Esophagus squamous epithelium (tissue), 5 donors: ENCODE measurements at regions not wholly inside any gene's neighbourhood (a gene's known extent, or its start where the extent isn't known, plus 50 kb on each side); places are given as distances from the start of the nearest gene placed in this dataset.

Experiments used
- DNase-seq: peaks from one replicate; lab custom pipeline; 2025; lab: John Stamatoyannopoulos, UW
- H3K27ac ChIP-seq, 4 donors: fragments of 200-600 bp; sonication (generic); one replicate each; pipeline ENCODE4 v1.5.1; 2016 to 2019; ENCODE audit warnings: mild to moderate bottlenecking in 1 of 4
- H3K27me3 ChIP-seq, 4 donors: fragments of 200-600 bp; sonication (generic); 1 replicate in 3 of 4; 2 replicates in 1 of 4; pipeline versions ENCODE4 v1.5.1 to v1.6.0; 2017 to 2021; ENCODE audit warnings: antibody characterized with exemption in 1 of 4
- H3K36me3 ChIP-seq, 3 donors: fragments of 200-600 bp; sonication (generic); one replicate each; pipeline ENCODE4 v1.5.1; 2016 to 2019
- H3K4me1 ChIP-seq, 3 donors: fragments of 200-600 bp; sonication (generic); one replicate each; pipeline ENCODE4 v1.5.1; 2017 to 2019
- H3K4me3 ChIP-seq, 4 donors: fragments of 200-600 bp; sonication (generic); 1 replicate in 3 of 4; 2 replicates in 1 of 4; pipeline ENCODE4 v1.5.1; 2016 to 2019; ENCODE audit warnings: mild to moderate bottlenecking in 2 of 4, moderate library complexity in 1 of 4
- H3K9me3 ChIP-seq, 3 donors: fragments of 200-600 bp; sonication (generic); one replicate each; pipeline ENCODE4 v1.5.1; 2016 to 2019
- CTCF ChIP-seq, 6 experiments: fragments of 450-650 bp in 4 of 6; fragments of 200-600 bp in 2 of 6; sonication (generic) in 2 of 6; IDR thresholded peaks; one replicate each; pipeline ENCODE4 v1.5.1; 2016 to 2019; ENCODE audit warnings: antibody characterized with exemption in 6 of 6, mild to moderate bottlenecking in 4 of 6, moderate library complexity in 4 of 6
- POLR2A ChIP-seq, 4 donors: fragments of 450-650 bp; IDR thresholded peaks; one replicate each; pipeline ENCODE4 v1.6.1; 2017; ENCODE audit warnings: antibody characterized with exemption in 4 of 4, mild to moderate bottlenecking in 4 of 4, moderate library complexity in 3 of 4
- WGBS, 2 donors: methylation state at CpG; one replicate each; pipeline ENCODE4 v1.1.5; 2018; 5-methylcytosine and 5-hydroxymethylcytosine counted together
- intact Hi-C: fragments of 100-400 bp; cut with DNase I; formaldehyde crosslinking; loops from one replicate; pipeline ENCODE4 v1.15.0; 2022
- donor health status: DM: yes; HTN: yes; CAD: no.

- Histone ChIP-seq H3K27me3 (no peaks in the 10 kb centered on the region), H3K4me3 (no peak overlapping the region), H3K4me1 (no peaks in the 10 kb centered on the region), H3K27ac (no peak overlapping the region), H3K36me3 (no peaks in the 10 kb centered on the region), H3K9me3 (no peaks in the 10 kb centered on the region)
- intact Hi-C loops, result no loop called here
- DNase-seq, result no peak
- TF ChIP-seq CTCF (IDR thresholded peaks at IDR 0.05), result no peak
- TF ChIP-seq POLR2A (IDR thresholded peaks at IDR 0.05), result no peak
- WGBS, 2 donors, result 89 to 94% methylated on average over 3 of the region's 3 CpGs
These were observed 414.4 kb upstream of the ACVR2A start for GRCh38 chr2:147430408-147430807.

DNA sequence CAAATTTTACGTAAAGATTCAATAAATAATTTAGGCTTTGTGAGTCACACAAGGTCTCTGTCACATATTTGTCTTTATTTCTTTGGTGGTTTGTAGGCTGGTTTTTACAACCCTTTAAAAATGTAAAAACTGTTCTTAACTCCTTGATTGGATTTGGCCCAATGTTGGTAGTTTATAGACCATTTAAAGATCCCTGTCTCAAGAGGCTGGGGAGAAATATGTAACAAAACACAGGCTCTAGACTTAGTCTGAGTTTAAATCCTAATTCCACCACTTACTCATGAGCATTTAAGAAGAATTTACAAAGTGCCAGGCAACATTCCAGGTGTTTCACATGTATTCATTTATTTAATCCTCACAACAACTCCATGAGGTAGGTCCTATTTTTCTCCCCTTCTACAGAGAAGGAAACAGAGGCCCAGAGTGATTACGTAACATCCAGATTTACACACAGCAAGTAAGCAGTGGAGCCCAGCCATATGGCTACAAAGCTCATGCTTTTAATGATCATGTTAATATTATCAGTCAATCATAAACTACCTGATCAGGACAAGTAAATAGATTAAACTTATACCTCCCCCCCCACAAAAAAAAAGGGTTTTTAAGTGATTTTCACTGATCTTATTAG, 416.6 kb upstream of the ACVR2A start:
- Histone ChIP-seq H3K9me3 (no peaks in the 10 kb centered on the region), H3K36me3 (no peaks in the 10 kb centered on the region), H3K4me1 (no peaks in the 10 kb centered on the region), H3K4me3 (no peak overlapping the region), H3K27me3 (no peaks in the 10 kb centered on the region), H3K27ac (no peak overlapping the region)
- WGBS, 2 donors, result 71 to 86% methylated on average over 2 of the region's 2 CpGs
- DNase-seq, result no peak
- intact Hi-C loops, result no loop called here
- TF ChIP-seq CTCF (IDR thresholded peaks at IDR 0.05) (no peak), POLR2A (IDR thresholded peaks at IDR 0.05) (no peak)

- no peaks in the 10 kb centered on the region for H3K27me3 ChIP-seq
- no peak for DNase-seq
- 82 to 85% methylated on average over 3 of the region's 3 CpGs for WGBS, 2 donors
These were observed 419.3 kb upstream of the ACVR2A start for GRCh38 chr2:147425437-147426029.

DNA sequence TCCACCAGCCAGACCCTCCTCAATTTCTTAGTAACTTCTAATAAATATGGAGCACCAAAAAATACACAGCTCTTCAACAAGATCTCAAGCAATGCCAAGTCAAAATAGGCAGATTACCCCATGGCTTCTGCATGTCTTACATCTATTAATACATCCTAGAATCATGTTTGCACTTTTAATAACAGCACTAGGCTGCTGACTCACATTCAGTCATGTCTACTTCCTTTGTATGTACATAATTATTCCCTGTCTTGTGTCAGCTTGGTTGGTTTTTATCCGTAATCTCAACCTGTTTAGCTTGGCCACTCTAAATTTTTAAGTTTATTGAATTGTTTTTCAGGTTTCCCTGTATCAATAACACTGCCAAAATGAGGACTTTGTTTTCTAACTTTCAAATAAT, 420.1 kb upstream of the ACVR2A start:
- no peak overlapping the region for H3K27ac ChIP-seq
- intact Hi-C loops, result no loop called here
- no peak for TF ChIP-seq POLR2A (IDR thresholded peaks at IDR 0.05)
- no peak for TF ChIP-seq CTCF (IDR thresholded peaks at IDR 0.05)
- H3K9me3 ChIP-seq, result no peaks in the 10 kb centered on the region
- no peak overlapping the region for H3K4me3 ChIP-seq
- DNase-seq, result no peak
- no peaks in the 10 kb centered on the region for H3K27me3 ChIP-seq
- peaks cover 0 to 8% (median 0%) of the 10 kb centered on the region in 3 donors for H3K4me1 ChIP-seq
- WGBS, 2 donors, result 33 to 52% methylated on average over 1 of the region's 1 CpG
- H3K36me3 ChIP-seq, result no peaks in the 10 kb centered on the region

More at GRCh38 chr2:147425437-147426029, 419.3 kb upstream of the ACVR2A start:
- no peak overlapping the region for H3K4me3 ChIP-seq
- no peaks in the 10 kb centered on the region for H3K9me3 ChIP-seq
- intact Hi-C loops, result no loop called here
- peaks cover 0 to 5% (median 0%) of the 10 kb centered on the region in 3 donors for H3K4me1 ChIP-seq
- TF ChIP-seq CTCF (IDR thresholded peaks at IDR 0.05) (no peak), POLR2A (IDR thresholded peaks at IDR 0.05) (no peak)
- H3K27ac ChIP-seq, result no peak overlapping the region
- H3K36me3 ChIP-seq, result no peaks in the 10 kb centered on the region

DNA sequence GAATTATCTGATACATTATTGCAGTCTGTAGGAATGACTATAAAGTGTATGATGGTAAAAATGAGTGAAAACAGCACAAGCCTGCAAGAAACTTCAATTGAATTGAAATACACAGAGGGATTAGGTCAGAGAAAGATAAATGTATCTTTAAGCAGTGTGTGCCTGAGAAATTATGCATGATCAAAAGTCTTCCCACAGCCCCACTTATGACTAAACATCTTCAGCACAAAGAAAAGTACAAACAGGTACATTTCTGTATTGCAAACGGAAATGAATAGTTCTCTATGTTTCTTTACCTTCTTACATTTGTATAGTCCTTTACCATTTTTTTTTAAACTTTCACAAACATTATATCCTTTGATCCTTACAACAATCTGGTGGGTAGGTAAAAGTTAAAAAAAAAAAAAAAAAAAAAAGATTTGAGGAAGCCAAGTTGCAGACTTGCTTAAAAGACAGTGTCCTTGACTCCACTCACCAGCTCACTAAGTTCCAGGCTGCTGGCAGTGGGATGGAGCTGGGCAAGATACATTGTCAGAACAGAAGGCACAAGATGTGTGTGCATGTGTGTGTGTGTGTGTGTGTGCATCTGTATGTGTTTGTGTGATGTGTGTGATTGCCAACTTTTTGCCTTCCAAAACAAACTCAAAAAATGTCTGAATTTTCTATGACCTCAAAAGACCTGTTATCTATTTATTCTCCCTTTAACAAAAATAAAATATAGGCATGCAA, 423.7 kb upstream of the ACVR2A start:
- Histone ChIP-seq H3K27me3 (no peaks in the 10 kb centered on the region), H3K36me3 (no peaks in the 10 kb centered on the region), H3K4me3 (no peak overlapping the region), H3K4me1 (peaks cover 0 to 18% (median 0%) of the 10 kb centered on the region in 3 donors), H3K9me3 (no peaks in the 10 kb centered on the region), H3K27ac (no peak overlapping the region)
- WGBS, 2 donors, result 52 to 53% methylated on average over 1 of the region's 1 CpG
- no peak for TF ChIP-seq CTCF (IDR thresholded peaks at IDR 0.05)
- intact Hi-C loops, result no loop called here
- DNase-seq, result no peak
